GM12891 (cell line): ENCODE measurements at regions not wholly inside any gene's neighbourhood (a gene's known extent, or its start where the extent isn't known, plus 50 kb on each side); places are given as distances from the start of the nearest gene placed in this dataset.

Experiments
- POLR2A ChIP-seq: IDR thresholded peaks from 2 replicates; pipeline ENCODE4 v1.6.1; 2011; ENCODE audit warnings: low read depth, low read length, control low read depth
- POLR2AphosphoS5 ChIP-seq: IDR thresholded peaks from 2 replicates; pipeline ENCODE4 v1.6.1; 2011; ENCODE audit warnings: low read depth, low read length, control low read depth
- POU2F2 ChIP-seq: IDR thresholded peaks from 2 replicates; pipeline ENCODE4 v1.6.1; 2011; ENCODE audit warnings: low read depth, mild to moderate bottlenecking, control low read depth, low read length, moderate library complexity

GRCh38 chr18:75660932-75661331, 233.4 kb upstream of the SMIM21 start:
- TF ChIP-seq POLR2A (no peak), POLR2AphosphoS5 (no peak), POU2F2 (no peak)
